ENCODE measurements at regions not wholly inside any gene's neighbourhood (a gene's known extent, or its start where the extent isn't known, plus 50 kb on each side); places are given as distances from the start of the nearest gene placed in this dataset.

GRCh38 chr13:31055589-31055988, 106.1 kb downstream of the HSPH1 start:
- H3K4me3 Mint-ChIP-seq, result no peak overlapping the region
- no peaks in the 10 kb centered on the region for H3F3A ChIP-seq (replicated peaks; ENCODE audit: low read depth)
- ATAC-seq (no peak), DNase-seq (ENCODE audit: low spot score) (no peak)
- peaks cover 8% of the 10 kb centered on the region for H3K4me1 Mint-ChIP-seq
- H3K36me3 Mint-ChIP-seq (ENCODE audit: low read depth), result no peaks in the 10 kb centered on the region
- H3K36me3 ChIP-seq (ENCODE audit: insufficient read depth), result no peaks in the 10 kb centered on the region
- H3K4me1 ChIP-seq (ENCODE audit: insufficient read depth), result no peaks in the 10 kb centered on the region
- no peak overlapping the region for H2AFZ ChIP-seq
- no peaks in the 10 kb centered on the region for H3K27me3 ChIP-seq (ENCODE audit: insufficient read depth)
- peaks cover 1% of the 10 kb centered on the region for H3K27me3 Mint-ChIP-seq (ENCODE audit: insufficient read depth, low read depth, poor library complexity)
- no peaks in the 10 kb centered on the region for H3K9me3 Mint-ChIP-seq
- no peak for TF ChIP-seq JUNB (IDR thresholded peaks at IDR 0.05; ENCODE audit: unreplicated experiment)
- TF ChIP-seq POLR2AphosphoS5 (IDR thresholded peaks at IDR 0.05; ENCODE audit: low read depth), result no peak
- TF ChIP-seq STAT1 (IDR thresholded peaks at IDR 0.05; ENCODE audit: unreplicated experiment), result no peak
- TF ChIP-seq ZNF462 (CRISPR knock-in tag; IDR thresholded peaks at IDR 0.05), result no peak
- TF ChIP-seq CREB1 (CRISPR knock-in tag; IDR thresholded peaks at IDR 0.05; ENCODE audit: low read depth), result no peak
- no peak for TF ChIP-seq CTCF (conservative IDR thresholded peaks at IDR 0.05; ENCODE audit: low read depth in 2 of 2)
- TF ChIP-seq, protein P1, sequence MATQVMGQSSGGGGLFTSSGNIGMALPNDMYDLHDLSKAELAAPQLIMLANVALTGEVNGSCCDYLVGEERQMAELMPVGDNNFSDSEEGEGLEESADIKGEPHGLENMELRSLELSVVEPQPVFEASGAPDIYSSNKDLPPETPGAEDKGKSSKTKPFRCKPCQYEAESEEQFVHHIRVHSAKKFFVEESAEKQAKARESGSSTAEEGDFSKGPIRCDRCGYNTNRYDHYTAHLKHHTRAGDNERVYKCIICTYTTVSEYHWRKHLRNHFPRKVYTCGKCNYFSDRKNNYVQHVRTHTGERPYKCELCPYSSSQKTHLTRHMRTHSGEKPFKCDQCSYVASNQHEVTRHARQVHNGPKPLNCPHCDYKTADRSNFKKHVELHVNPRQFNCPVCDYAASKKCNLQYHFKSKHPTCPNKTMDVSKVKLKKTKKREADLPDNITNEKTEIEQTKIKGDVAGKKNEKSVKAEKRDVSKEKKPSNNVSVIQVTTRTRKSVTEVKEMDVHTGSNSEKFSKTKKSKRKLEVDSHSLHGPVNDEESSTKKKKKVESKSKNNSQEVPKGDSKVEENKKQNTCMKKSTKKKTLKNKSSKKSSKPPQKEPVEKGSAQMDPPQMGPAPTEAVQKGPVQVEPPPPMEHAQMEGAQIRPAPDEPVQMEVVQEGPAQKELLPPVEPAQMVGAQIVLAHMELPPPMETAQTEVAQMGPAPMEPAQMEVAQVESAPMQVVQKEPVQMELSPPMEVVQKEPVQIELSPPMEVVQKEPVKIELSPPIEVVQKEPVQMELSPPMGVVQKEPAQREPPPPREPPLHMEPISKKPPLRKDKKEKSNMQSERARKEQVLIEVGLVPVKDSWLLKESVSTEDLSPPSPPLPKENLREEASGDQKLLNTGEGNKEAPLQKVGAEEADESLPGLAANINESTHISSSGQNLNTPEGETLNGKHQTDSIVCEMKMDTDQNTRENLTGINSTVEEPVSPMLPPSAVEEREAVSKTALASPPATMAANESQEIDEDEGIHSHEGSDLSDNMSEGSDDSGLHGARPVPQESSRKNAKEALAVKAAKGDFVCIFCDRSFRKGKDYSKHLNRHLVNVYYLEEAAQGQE (IDR thresholded peaks at IDR 0.05; ENCODE audit: unreplicated experiment), result no peak
- no peak for TF ChIP-seq EZH2phosphoT487 (IDR thresholded peaks at IDR 0.05; ENCODE audit: unreplicated experiment)
- TF ChIP-seq ZNF331 (CRISPR knock-in tag; IDR thresholded peaks at IDR 0.05; ENCODE audit: low read depth), result no peak
- TF ChIP-seq NANOG (IDR thresholded peaks at IDR 0.05; ENCODE audit: borderline replicate concordance), result no peak
- TF ChIP-seq ZNF114 (CRISPR knock-in tag; IDR thresholded peaks at IDR 0.05), result no peak
- no peak for TF ChIP-seq ETS1 (IDR thresholded peaks at IDR 0.05)
- TF ChIP-seq EZH2 (IDR thresholded peaks at IDR 0.05; ENCODE audit: low read depth, unreplicated experiment), result no peak
- H3K27ac Mint-ChIP-seq, result no peak overlapping the region
- H3K4me2 ChIP-seq, result no peak overlapping the region
- H3K4me3 ChIP-seq, result no peak overlapping the region
- H3K27ac ChIP-seq (ENCODE audit: low read depth), result no peak overlapping the region
- H3K9me2 ChIP-seq (ENCODE audit: insufficient read depth), result no peaks in the 10 kb centered on the region
- H3K79me2 ChIP-seq (replicated peaks; ENCODE audit: insufficient read depth), result no peaks in the 10 kb centered on the region
- H4K20me1 ChIP-seq (replicated peaks; ENCODE audit: insufficient read depth), result no peaks in the 10 kb centered on the region
